ENCODE measurements at regions not wholly inside any gene's neighbourhood (a gene's known extent, or its start where the extent isn't known, plus 50 kb on each side); places are given as distances from the start of the nearest gene placed in this dataset.

- DNase-seq (ENCODE audit: low spot score): no peak
These were observed 440.1 kb downstream of the TCERG1L start for GRCh38 chr10:130871406-130871805.

GRCh38 chr10:130873636-130874035 lies 437.9 kb downstream of the TCERG1L start:
- DNase-seq (ENCODE audit: low spot score): no peak

- DNase-seq (ENCODE audit: low spot score): no peak
These were observed 436.4 kb downstream of the TCERG1L start for GRCh38 chr10:130875116-130875515.

- no peak for DNase-seq (ENCODE audit: low spot score)
These were observed 435.5 kb downstream of the TCERG1L start for GRCh38 chr10:130875897-130876472.

GRCh38 chr10:130877126-130877525 lies 434.4 kb downstream of the TCERG1L start:
- DNase-seq (ENCODE audit: low spot score): no peak

- no peak for DNase-seq (ENCODE audit: low spot score)
These were observed 433.4 kb downstream of the TCERG1L start for GRCh38 chr10:130878131-130878530.

DNA sequence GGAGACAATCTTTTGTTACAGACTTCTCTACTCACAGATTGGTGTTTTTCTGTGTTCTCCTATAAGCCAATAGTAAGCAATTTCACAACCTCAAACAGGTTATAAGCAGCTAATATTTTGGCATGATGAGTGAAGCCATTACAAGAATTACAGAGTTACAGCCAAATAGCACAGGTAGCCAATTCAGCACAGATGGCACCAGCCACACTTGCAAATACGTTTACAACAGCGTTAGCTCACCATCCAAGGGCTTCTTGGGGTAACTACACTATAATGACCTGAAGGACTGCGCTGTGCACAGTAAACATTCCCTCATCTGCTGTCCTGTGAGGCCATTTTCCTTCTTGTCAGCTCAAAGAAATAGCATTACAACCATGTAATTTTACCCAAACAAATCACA lies 428.6 kb downstream of the TCERG1L start:
- DNase-seq (ENCODE audit: low spot score): no peak

GRCh38 chr10:130884456-130884855 lies 427.1 kb downstream of the TCERG1L start:
- no peak for DNase-seq (ENCODE audit: low spot score)

DNA sequence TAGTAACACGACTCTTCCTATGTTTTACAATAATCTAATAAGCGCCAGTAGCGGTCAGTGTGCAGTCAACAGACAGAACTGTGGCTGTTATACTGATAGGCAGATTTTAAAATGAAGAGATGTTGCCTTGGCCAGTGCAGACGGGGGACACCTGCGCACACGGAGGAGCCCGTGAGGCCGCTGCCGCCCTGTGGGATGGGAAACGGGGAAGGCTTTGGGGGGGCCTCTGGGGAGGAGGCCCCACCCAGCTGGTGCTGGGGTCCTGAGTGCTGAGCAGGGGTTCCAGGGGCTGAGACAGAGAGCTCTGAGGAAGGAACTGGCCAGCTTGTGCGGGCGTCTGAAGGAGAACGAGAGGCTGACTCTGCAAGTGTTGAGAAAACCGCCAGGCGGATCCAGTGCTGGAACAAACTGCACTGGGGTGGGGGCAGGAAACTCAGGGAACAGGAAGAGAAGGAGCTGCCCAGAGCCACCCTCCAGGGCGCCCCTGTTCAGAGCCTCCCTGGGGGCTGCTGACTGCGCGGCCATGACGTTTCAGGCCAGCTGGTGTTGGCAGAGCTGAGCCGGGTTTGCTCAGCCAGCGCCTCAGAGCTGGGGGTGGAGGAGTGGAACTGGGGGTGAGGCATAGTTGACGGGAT lies 426.4 kb downstream of the TCERG1L start:
- DNase-seq (ENCODE audit: low spot score): no peak

GRCh38 chr10:130887170-130887569 lies 424.4 kb downstream of the TCERG1L start:
- no peak for DNase-seq (ENCODE audit: low spot score)

DNA sequence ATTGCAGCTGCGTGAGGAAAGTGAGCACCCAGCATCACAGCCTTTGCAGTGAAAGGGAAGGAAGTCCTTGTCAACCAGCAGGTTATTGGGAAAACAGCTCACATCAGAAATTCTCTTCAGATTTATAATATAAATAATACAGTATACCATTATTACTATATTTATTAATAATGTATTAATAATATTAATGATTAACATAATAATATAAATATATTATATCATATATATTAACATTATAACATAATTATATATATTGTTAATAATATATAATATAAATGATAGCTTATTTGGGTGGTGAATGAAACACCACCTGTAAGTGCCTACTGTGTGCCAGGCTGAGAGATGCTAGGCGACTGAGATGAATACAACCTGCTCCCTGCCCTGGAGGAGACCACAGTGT lies 423.0 kb downstream of the TCERG1L start:
- DNase-seq (ENCODE audit: low spot score): no peak

DNA sequence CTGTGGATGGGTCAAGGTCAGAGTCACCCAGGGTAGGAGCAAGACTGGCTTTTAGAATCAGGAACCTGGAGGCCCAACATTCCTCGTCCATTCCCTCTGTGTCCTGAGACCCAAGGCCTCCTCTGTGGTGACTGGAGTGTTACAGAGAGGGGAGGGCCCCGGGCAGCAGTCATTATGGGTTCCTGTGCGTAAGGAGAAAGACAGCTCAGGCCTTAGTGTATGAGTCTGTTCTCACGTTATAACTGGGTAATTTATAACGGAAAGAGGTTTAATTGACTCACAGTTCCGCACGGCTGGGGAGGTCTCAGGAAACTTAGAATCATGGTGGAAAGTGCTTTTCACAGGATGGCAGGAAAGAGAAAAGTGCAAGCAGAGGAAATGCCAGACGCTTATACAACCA lies 422.3 kb downstream of the TCERG1L start:
- DNase-seq (ENCODE audit: low spot score): no peak

DNA sequence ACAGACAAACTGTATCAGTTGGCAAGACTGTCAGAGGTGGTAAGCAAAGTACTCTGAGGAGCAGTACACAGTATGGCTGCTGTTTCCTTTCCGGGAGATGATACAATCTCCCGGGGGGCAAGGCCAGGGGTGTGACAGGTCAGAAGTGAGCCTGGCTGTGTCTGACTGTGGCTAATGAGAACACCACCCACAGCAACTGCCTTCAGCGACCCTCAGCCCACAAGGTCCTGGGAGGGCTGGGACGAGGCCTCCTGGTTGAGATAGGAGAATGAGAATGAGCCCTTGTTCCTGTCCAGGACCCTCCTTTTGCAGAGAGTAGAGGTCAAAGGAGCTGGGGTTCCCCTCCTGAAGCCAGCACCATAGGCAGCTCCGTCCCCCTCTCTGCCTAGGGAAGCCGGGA lies 421.7 kb downstream of the TCERG1L start:
- DNase-seq (ENCODE audit: low spot score): no peak

DNA sequence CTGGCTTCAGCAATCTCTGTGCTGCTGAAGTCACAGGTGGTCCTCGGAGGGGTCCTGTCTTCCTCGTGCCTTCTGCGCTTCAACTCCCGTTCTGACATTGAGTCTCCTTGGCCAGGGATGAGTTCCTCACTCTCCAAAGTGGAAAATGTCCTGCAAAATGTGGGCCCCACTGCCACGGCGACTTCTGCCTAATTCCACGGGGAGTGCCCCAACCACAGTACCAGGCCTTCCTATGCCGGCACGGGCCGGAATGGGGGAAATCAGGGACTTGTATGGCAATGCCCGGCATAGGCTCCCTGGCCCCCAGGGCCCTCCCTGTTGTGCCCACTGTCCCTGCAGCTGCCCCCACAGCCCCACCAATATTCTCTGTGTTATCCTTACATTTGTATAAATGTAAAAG lies 420.5 kb downstream of the TCERG1L start:
- DNase-seq (ENCODE audit: low spot score): no peak

DNA sequence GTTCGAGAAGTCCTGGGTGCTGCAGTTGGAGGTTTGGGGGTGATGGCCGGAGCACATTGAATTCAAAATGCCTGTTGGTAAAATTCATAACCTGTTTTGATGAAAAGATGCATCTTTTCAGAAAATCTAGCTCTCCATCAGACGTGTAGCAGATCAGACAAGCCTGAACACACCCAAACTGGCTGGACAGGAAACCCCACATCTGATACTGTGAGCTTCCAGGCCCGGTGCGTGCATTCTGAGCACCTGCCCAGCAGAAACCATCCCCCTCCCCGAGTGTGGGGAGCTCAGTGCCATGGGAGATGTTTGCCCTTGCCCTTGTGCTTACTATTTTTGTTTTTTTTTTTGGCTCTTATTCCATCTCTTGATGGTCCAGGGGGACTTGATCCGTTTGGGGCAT lies 417.1 kb downstream of the TCERG1L start:
- DNase-seq (ENCODE audit: low spot score): no peak

- DNase-seq (ENCODE audit: low spot score): no peak
These were observed 416.4 kb downstream of the TCERG1L start for GRCh38 chr10:130895161-130895560.

GRCh38 chr10:130897815-130898214 lies 413.7 kb downstream of the TCERG1L start:
- DNase-seq (ENCODE audit: low spot score): no peak

- DNase-seq (ENCODE audit: low spot score): no peak
These were observed 413.1 kb downstream of the TCERG1L start for GRCh38 chr10:130898381-130898780.

DNA sequence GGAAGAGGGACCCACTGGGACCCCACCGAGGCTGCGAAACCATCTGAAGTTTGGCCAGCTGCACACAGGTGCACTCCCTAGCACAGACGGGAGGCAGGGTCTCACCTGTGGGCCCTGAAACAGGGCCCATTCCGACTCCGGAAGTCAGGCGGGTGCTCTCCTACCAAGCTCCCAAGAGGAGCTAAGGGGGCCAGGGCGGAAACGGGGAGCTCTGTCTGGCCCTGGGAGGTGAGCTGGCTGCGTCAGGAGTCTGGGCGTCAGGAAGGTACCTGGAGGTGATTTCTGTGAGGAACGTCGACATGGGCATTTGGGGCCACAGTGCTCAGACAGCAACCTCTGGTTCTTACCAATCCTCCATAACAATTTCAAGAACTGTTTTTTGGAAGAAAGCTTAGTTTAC lies 411.7 kb downstream of the TCERG1L start:
- no peak for DNase-seq (ENCODE audit: low spot score)

GRCh38 chr10:130900441-130901160 lies 410.9 kb downstream of the TCERG1L start:
- DNase-seq (ENCODE audit: low spot score): no peak

- DNase-seq (ENCODE audit: low spot score): no peak
These were observed 410.0 kb downstream of the TCERG1L start for GRCh38 chr10:130901311-130902165.

GRCh38 chr10:130902471-130902870 lies 409.1 kb downstream of the TCERG1L start:
- DNase-seq (ENCODE audit: low spot score): no peak

- DNase-seq (ENCODE audit: low spot score): no peak
These were observed 408.6 kb downstream of the TCERG1L start for GRCh38 chr10:130902929-130903328.
